Gastroesophageal sphincter (tissue), 3 donors: ENCODE measurements at regions not wholly inside any gene's neighbourhood (a gene's known extent, or its start where the extent isn't known, plus 50 kb on each side); places are given as distances from the start of the nearest gene placed in this dataset.
"Not testable (repeated sequence)": the region's sequence is repeated elsewhere in the genome, so short reads cannot be mapped to it uniquely, and the experiment has no call there.

Source experiments
- EP300 ChIP-seq: sonication (generic); formaldehyde crosslinking; IDR thresholded peaks from one replicate; pipeline ENCODE4 v1.6.1; 2017; ENCODE audit warnings: antibody characterized with exemption, mild to moderate bottlenecking
- POLR2A ChIP-seq, 2 donors: fragments of 450-650 bp; IDR thresholded peaks; one replicate each; pipeline ENCODE4 v1.6.1; 2017; ENCODE audit warnings: antibody characterized with exemption in 2 of 2, mild to moderate bottlenecking in 2 of 2, moderate library complexity in 1 of 2
- TF ChIP-seq, protein P1 (sequence below), 4 experiments: fragments of 200-600 bp in 2 of 4; fragments of 450-650 bp in 2 of 4; sonication (generic) in 1 of 4; IDR thresholded peaks; one replicate each; pipeline ENCODE4 v1.5.1; 2017 to 2019; ENCODE audit warnings: antibody characterized with exemption in 4 of 4, mild to moderate bottlenecking in 2 of 4, moderate library complexity in 2 of 4

DNA sequence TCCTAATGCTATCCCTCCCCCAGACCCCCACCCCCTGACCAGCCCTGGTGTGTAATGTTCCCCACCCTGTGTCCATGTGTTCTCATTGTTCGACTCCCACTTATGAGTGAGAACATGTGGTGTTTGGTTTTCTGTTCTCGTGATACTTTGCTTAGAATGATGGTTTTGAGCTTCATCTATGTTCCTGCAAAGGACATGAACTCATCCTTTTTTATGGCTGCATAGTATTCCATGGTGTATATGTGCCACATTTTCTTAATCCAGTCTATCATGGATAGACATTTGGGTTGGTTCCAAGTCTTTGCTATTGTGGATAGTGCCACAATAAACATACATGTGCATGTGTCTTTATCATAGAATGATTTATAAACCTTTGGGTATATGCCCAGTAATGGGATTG is 209.4 kb upstream of the SLC38A2 start:
- not testable (repeated sequence) for TF ChIP-seq POLR2A (IDR thresholded peaks at IDR 0.05); EP300
- TF ChIP-seq, protein P1, sequence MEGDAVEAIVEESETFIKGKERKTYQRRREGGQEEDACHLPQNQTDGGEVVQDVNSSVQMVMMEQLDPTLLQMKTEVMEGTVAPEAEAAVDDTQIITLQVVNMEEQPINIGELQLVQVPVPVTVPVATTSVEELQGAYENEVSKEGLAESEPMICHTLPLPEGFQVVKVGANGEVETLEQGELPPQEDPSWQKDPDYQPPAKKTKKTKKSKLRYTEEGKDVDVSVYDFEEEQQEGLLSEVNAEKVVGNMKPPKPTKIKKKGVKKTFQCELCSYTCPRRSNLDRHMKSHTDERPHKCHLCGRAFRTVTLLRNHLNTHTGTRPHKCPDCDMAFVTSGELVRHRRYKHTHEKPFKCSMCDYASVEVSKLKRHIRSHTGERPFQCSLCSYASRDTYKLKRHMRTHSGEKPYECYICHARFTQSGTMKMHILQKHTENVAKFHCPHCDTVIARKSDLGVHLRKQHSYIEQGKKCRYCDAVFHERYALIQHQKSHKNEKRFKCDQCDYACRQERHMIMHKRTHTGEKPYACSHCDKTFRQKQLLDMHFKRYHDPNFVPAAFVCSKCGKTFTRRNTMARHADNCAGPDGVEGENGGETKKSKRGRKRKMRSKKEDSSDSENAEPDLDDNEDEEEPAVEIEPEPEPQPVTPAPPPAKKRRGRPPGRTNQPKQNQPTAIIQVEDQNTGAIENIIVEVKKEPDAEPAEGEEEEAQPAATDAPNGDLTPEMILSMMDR (IDR thresholded peaks at IDR 0.05), result not testable (repeated sequence)
